GM12872 (cell line): ENCODE measurements at regions not wholly inside any gene's neighbourhood (a gene's known extent, or its start where the extent isn't known, plus 50 kb on each side); places are given as distances from the start of the nearest gene placed in this dataset.

Experiments used
- TF ChIP-seq, protein P1 (sequence below): IDR thresholded peaks from 3 replicates; pipeline ENCODE4 v1.5.1; 2011; ENCODE audit warnings: low read depth, mild to moderate bottlenecking, low read length, moderate library complexity; ENCODE audit not compliant: insufficient read depth

DNA sequence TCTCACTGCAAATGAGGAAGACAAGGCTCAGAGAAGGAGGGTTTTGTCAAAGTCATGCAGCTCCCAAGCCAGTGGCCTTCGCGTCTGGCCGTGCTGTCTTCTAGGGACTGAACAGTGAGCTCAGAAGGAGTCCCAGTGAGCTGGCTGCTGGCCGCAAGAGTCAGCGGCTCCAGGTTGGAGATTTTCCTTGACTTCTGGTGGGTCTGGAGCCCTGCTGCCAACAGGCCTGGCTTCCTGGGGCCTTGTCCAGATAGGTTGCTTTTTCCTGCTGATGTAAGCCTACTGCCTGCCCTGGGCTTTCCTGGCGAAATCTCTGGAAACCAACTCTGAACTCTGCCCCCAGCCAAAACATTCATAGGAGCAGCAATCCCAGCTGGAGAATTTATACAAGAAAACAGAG lies 272.7 kb upstream of the CADM1 start:
- TF ChIP-seq, protein P1, sequence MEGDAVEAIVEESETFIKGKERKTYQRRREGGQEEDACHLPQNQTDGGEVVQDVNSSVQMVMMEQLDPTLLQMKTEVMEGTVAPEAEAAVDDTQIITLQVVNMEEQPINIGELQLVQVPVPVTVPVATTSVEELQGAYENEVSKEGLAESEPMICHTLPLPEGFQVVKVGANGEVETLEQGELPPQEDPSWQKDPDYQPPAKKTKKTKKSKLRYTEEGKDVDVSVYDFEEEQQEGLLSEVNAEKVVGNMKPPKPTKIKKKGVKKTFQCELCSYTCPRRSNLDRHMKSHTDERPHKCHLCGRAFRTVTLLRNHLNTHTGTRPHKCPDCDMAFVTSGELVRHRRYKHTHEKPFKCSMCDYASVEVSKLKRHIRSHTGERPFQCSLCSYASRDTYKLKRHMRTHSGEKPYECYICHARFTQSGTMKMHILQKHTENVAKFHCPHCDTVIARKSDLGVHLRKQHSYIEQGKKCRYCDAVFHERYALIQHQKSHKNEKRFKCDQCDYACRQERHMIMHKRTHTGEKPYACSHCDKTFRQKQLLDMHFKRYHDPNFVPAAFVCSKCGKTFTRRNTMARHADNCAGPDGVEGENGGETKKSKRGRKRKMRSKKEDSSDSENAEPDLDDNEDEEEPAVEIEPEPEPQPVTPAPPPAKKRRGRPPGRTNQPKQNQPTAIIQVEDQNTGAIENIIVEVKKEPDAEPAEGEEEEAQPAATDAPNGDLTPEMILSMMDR = no peak

DNA sequence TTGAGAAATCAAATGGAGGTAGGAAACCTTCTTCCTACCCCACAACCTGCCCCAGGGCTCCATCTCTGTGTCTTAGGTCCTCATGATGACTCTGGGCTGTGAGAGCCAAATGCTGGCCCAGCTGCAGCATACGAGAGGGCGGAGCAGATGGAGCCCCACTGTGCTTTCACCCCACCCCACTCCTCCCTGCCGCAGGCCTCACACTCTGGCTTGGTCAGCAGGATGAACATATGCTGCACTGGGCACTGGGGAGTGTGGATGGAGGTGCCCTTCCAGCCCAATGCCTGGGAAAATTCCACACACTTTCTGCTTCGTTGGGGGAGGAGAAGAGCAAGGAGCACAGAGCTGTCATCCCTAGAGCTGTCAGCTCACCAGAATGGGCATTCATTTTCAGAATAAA lies 271.6 kb upstream of the CADM1 start:
- TF ChIP-seq, protein P1 = no peak

DNA sequence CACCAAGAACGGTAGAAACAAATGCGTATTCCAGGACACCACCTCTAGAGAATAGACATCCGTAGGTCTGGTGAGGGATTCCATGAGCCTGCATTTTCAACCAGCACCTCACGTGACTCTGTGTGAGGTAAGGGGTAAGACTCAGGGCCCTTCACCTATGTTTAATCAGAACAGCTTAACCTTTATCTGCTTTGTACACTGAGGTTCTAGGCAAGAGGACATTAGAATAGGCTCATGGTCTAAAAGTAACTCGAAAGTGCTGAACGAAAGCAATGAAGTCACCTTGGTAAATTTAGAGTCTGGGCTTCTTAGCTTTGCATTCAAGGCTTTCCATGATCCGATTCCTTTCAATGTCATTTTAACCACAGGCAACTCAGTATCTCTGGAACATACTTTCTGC lies 270.5 kb upstream of the CADM1 start:
- TF ChIP-seq, protein P1 = no peak

DNA sequence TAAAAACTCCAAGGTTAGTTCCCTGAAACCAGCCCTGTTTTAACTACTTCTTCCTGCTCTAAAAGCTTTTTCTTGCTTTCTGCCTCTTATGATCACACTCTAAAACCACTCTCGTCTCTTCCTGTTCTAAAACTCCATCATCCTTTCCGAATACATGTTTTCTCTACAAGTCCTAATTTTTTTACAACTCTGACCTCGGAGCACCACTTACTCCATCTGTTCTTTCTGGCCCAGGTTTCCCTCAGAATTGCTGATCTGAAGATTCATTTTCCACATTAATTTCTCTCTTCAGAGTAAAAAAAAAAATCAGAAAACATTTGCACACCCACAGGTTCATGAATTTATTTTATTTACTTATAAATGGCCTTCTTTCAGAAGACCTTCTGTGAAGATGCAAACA lies 265.7 kb upstream of the CADM1 start:
- TF ChIP-seq, protein P1 = no peak

DNA sequence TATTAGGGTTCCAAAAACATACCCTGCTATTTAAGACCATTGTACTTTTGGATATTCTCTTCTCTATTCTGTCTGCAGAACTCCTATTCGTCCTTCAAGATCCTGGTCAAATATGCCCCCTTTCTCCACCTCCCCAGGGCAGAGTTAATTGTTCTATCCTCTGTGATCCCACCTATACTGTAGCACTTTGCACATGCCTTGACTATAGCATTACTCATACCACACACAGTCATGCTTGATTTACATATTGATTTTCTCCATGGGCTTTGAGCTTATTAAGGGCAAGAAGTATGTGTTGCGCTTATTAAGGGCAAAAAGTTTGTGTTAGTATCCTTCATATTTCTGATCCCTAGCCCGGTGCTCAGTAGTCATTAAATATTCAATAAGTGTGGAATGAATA lies 263.7 kb upstream of the CADM1 start:
- TF ChIP-seq, protein P1 = no peak

DNA sequence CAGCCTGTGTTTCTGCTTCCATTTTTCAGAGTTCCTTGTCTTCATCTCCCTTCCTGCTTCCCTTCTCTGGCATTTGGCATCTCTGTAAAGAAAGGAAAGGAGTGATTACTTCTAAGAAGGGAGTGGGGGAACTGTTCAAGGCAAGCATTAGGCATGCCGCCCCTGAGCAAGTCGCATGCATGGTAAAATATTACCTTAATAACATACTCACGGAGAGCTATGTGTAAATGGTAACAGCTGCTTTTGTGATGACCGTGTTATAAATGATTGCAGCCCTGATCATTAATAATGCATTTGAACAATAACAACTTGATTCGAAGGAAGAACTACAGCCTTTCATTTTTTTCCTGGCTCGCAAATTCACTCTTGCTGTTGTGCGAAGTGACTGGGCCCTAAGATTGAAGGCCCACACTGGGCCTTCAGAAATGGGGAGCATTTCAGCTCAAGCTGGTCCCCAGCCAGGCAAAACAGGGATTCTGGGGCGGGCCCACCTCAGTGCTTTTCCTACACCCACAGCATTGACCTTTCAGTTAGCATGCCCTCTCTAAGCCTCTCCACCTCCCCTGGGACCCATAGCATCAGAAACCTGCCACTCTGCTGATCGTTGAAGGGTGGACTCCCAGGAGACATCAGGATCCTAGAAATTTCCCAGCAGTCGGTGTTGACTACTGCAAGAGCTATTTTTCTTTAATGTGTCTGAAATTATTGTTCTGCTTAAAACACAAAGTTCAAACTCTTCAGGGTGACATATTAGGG lies 263.0 kb upstream of the CADM1 start:
- TF ChIP-seq, protein P1 = no peak

DNA sequence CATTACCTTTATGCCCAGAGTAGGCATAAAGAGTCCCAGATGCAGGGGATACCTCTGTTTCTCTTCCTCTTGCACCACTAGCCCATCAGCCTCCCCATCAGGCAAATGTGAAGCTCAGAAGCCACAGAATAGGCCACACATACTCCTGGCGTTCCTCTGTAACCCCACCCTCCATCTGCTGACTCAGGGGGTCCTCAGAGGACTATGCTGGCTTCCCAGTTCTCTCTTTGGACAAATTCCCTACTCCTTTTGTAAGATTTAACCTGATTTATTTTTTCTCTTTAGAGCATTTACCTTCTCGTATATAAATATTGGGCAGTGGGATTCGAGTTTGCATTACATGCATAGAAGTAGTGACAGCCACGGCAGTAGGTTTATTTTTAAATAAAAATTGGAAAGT lies 262.3 kb upstream of the CADM1 start:
- TF ChIP-seq, protein P1 = no peak
